A673 (cell line): ENCODE measurements at regions not wholly inside any gene's neighbourhood (a gene's known extent, or its start where the extent isn't known, plus 50 kb on each side); places are given as distances from the start of the nearest gene placed in this dataset.
"Not testable (repeated sequence)": the region's sequence is repeated elsewhere in the genome, so short reads cannot be mapped to it uniquely, and the experiment has no call there.

Experiments used
- EZH2 ChIP-seq: fragments of 200-600 bp; sonication (generic); IDR thresholded peaks from 2 replicates; pipeline ENCODE4 v1.6.1; 2017; ENCODE audit warnings: borderline replicate concordance, low read depth, mild to moderate bottlenecking, mixed read lengths, antibody characterized with exemption, low read length; ENCODE audit not compliant: poor library complexity, severe bottlenecking
- TF ChIP-seq, protein P1 (sequence below): fragments of 300-800, 200-600 bp; sonication (generic); conservative IDR thresholded peaks from 2 replicates; pipeline ENCODE4 v1.5.1; 2017; ENCODE audit warnings: low read depth, mild to moderate bottlenecking, antibody characterized with exemption, low read length, moderate library complexity, mixed read lengths

DNA sequence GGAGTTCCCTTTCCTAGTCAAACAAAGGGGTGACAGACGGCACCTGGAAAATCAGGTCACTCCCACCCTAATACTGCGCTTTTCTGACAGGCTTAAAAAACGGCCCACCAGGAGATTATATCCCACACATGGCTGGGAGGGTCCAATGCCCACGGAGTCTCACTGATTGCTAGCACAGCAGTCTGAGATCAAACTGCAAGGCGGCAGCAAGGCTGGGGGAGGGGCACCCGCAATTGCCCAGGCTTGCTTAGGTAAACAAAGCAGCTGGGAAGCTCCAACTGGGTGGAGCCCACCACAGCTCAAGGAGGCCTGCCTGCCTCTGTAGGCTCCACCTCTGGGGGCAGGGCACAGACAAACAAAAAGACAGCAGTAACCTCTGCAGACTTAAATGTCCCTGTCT is 1032.9 kb downstream of the TDRD15 start:
- not testable (repeated sequence) for TF ChIP-seq EZH2
- TF ChIP-seq, protein P1, sequence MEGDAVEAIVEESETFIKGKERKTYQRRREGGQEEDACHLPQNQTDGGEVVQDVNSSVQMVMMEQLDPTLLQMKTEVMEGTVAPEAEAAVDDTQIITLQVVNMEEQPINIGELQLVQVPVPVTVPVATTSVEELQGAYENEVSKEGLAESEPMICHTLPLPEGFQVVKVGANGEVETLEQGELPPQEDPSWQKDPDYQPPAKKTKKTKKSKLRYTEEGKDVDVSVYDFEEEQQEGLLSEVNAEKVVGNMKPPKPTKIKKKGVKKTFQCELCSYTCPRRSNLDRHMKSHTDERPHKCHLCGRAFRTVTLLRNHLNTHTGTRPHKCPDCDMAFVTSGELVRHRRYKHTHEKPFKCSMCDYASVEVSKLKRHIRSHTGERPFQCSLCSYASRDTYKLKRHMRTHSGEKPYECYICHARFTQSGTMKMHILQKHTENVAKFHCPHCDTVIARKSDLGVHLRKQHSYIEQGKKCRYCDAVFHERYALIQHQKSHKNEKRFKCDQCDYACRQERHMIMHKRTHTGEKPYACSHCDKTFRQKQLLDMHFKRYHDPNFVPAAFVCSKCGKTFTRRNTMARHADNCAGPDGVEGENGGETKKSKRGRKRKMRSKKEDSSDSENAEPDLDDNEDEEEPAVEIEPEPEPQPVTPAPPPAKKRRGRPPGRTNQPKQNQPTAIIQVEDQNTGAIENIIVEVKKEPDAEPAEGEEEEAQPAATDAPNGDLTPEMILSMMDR = not testable (repeated sequence)
